ENCODE measurements at regions not wholly inside any gene's neighbourhood (a gene's known extent, or its start where the extent isn't known, plus 50 kb on each side); places are given as distances from the start of the nearest gene placed in this dataset.

GRCh38 chr17:72053036-72053435 is 67.8 kb upstream of the SOX9 start:
- H3K36me3 ChIP-seq, result no peaks in the 10 kb centered on the region
- no peak overlapping the region for H3K4me3 ChIP-seq
- no peaks in the 10 kb centered on the region for H4K20me1 ChIP-seq
- TF ChIP-seq Cebpa-rat (IDR thresholded peaks at IDR 0.05), result no peak
- no peak overlapping the region for H3K4me2 ChIP-seq
- no peak overlapping the region for H3K9ac ChIP-seq
- no peaks in the 10 kb centered on the region for H3K4me1 ChIP-seq
- H3K9me3 ChIP-seq, result no peaks in the 10 kb centered on the region
- no peaks in the 10 kb centered on the region for H3K27me3 ChIP-seq
- H3K27ac ChIP-seq, result no peak overlapping the region

GRCh38 chr17:72053449-72053848 is 67.4 kb upstream of the SOX9 start:
- H3K27ac ChIP-seq, result no peak overlapping the region
- H3K4me1 ChIP-seq, result no peaks in the 10 kb centered on the region
- H3K9me3 ChIP-seq, result no peaks in the 10 kb centered on the region
- no peak overlapping the region for H3K9ac ChIP-seq
- no peaks in the 10 kb centered on the region for H3K27me3 ChIP-seq
- H3K36me3 ChIP-seq, result no peaks in the 10 kb centered on the region
- no peaks in the 10 kb centered on the region for H4K20me1 ChIP-seq
- TF ChIP-seq Cebpa-rat (IDR thresholded peaks at IDR 0.05), result no peak
- no peak overlapping the region for H3K4me2 ChIP-seq
- H3K4me3 ChIP-seq, result no peak overlapping the region

- Histone ChIP-seq H3K27me3 (no peaks in the 10 kb centered on the region), H3K36me3 (no peaks in the 10 kb centered on the region), H3K27ac (no peak overlapping the region), H3K9ac (no peak overlapping the region), H3K9me3 (no peaks in the 10 kb centered on the region), H4K20me1 (no peaks in the 10 kb centered on the region), H3K4me1 (no peaks in the 10 kb centered on the region), H3K4me3 (no peak overlapping the region), H3K4me2 (no peak overlapping the region)
- no peak for TF ChIP-seq Cebpa-rat (IDR thresholded peaks at IDR 0.05)
Observed at GRCh38 chr17:72056155-72056554, 64.7 kb upstream of the SOX9 start.

GRCh38 chr17:72056727-72057290 is 64.0 kb upstream of the SOX9 start:
- Histone ChIP-seq H3K9me3 (no peaks in the 10 kb centered on the region), H3K9ac (no peak overlapping the region), H3K27ac (no peak overlapping the region), H4K20me1 (no peaks in the 10 kb centered on the region), H3K36me3 (no peaks in the 10 kb centered on the region), H3K4me1 (no peaks in the 10 kb centered on the region), H3K4me2 (no peak overlapping the region), H3K27me3 (no peaks in the 10 kb centered on the region), H3K4me3 (no peak overlapping the region)
- no peak for TF ChIP-seq Cebpa-rat (IDR thresholded peaks at IDR 0.05)

- Histone ChIP-seq H3K9me3 (no peaks in the 10 kb centered on the region), H3K4me3 (no peak overlapping the region), H3K27me3 (no peaks in the 10 kb centered on the region), H3K36me3 (no peaks in the 10 kb centered on the region), H3K4me2 (no peak overlapping the region), H3K9ac (no peak overlapping the region), H4K20me1 (no peaks in the 10 kb centered on the region), H3K27ac (no peak overlapping the region), H3K4me1 (no peaks in the 10 kb centered on the region)
- TF ChIP-seq Cebpa-rat (IDR thresholded peaks at IDR 0.05), result no peak
Observed at GRCh38 chr17:72060084-72060483, 60.7 kb upstream of the SOX9 start.

GRCh38 chr17:72063262-72063661 is 57.6 kb upstream of the SOX9 start:
- H3K9me3 ChIP-seq, result no peaks in the 10 kb centered on the region
- H3K27ac ChIP-seq, result no peak overlapping the region
- H3K4me3 ChIP-seq, result no peak overlapping the region
- TF ChIP-seq Cebpa-rat (IDR thresholded peaks at IDR 0.05), result no peak
- H3K36me3 ChIP-seq, result no peaks in the 10 kb centered on the region
- no peaks in the 10 kb centered on the region for H3K27me3 ChIP-seq
- no peak overlapping the region for H3K9ac ChIP-seq
- H3K4me1 ChIP-seq, result no peaks in the 10 kb centered on the region
- H4K20me1 ChIP-seq, result no peaks in the 10 kb centered on the region
- no peak overlapping the region for H3K4me2 ChIP-seq

- Histone ChIP-seq H3K4me2 (no peak overlapping the region), H3K27ac (no peak overlapping the region), H3K9ac (no peak overlapping the region), H3K27me3 (no peaks in the 10 kb centered on the region), H4K20me1 (no peaks in the 10 kb centered on the region), H3K36me3 (no peaks in the 10 kb centered on the region), H3K4me1 (no peaks in the 10 kb centered on the region), H3K4me3 (no peak overlapping the region), H3K9me3 (no peaks in the 10 kb centered on the region)
- TF ChIP-seq Cebpa-rat (IDR thresholded peaks at IDR 0.05), result no peak
Observed at GRCh38 chr17:72063756-72064450, 56.9 kb upstream of the SOX9 start.

GRCh38 chr17:72064606-72065193 is 56.1 kb upstream of the SOX9 start:
- no peaks in the 10 kb centered on the region for H4K20me1 ChIP-seq
- no peak overlapping the region for H3K4me2 ChIP-seq
- no peak overlapping the region for H3K9ac ChIP-seq
- no peak for TF ChIP-seq Cebpa-rat (IDR thresholded peaks at IDR 0.05)
- no peaks in the 10 kb centered on the region for H3K27me3 ChIP-seq
- H3K4me3 ChIP-seq, result no peak overlapping the region
- H3K4me1 ChIP-seq, result no peaks in the 10 kb centered on the region
- no peaks in the 10 kb centered on the region for H3K36me3 ChIP-seq
- no peak overlapping the region for H3K27ac ChIP-seq
- H3K9me3 ChIP-seq, result no peaks in the 10 kb centered on the region

GRCh38 chr17:72065556-72065955 is 55.3 kb upstream of the SOX9 start:
- Histone ChIP-seq H3K4me2 (no peak overlapping the region), H3K27me3 (no peaks in the 10 kb centered on the region), H3K4me3 (no peak overlapping the region), H3K9ac (no peak overlapping the region), H3K9me3 (no peaks in the 10 kb centered on the region), H3K27ac (no peak overlapping the region), H4K20me1 (no peaks in the 10 kb centered on the region), H3K4me1 (no peaks in the 10 kb centered on the region), H3K36me3 (no peaks in the 10 kb centered on the region)
- TF ChIP-seq Cebpa-rat (IDR thresholded peaks at IDR 0.05), result no peak

GRCh38 chr17:72068643-72069042 is 52.2 kb upstream of the SOX9 start:
- Histone ChIP-seq H4K20me1 (no peaks in the 10 kb centered on the region), H3K27ac (no peak overlapping the region), H3K27me3 (no peaks in the 10 kb centered on the region), H3K4me3 (no peak overlapping the region), H3K36me3 (no peaks in the 10 kb centered on the region), H3K4me2 (no peak overlapping the region), H3K9ac (no peak overlapping the region), H3K4me1 (peaks cover 6% of the 10 kb centered on the region), H3K9me3 (no peaks in the 10 kb centered on the region)
- TF ChIP-seq Cebpa-rat (IDR thresholded peaks at IDR 0.05), result no peak
